Activated CD4-positive, alpha-beta memory T cell treated with anti-CD3 and anti-CD28 coated beads for 36 hours (primary cell): ENCODE measurements at regions not wholly inside any gene's neighbourhood (a gene's known extent, or its start where the extent isn't known, plus 50 kb on each side); places are given as distances from the start of the nearest gene placed in this dataset.

Experiments
- CTCF ChIA-PET: fragments of 350-600 bp; sonication (Branson Sonifier 250); formaldehyde crosslinking; loops from one replicate; lab custom pipeline; 2021; ENCODE audit warnings: antibody characterized with exemption, inconsistent platforms; lab: Charles Lee
- POLR2A ChIA-PET: fragments of 350-600 bp; sonication (Branson Sonifier 250); formaldehyde crosslinking; loops from one replicate; lab custom pipeline; 2021; ENCODE audit warnings: antibody characterized with exemption; lab: Charles Lee
- DNase-seq: peaks from one replicate; pipeline ENCODE4 v3.0.0-alpha.2; 2020
- H3K27ac Mint-ChIP-seq: one replicate; pipeline ENCODE4 v1.8.0; 2021; ENCODE audit warnings: mixed read lengths
- H3K27me3 Mint-ChIP-seq: one replicate; pipeline ENCODE4 v1.8.0; 2021; ENCODE audit warnings: mixed read lengths
- H3K36me3 Mint-ChIP-seq: one replicate; pipeline ENCODE4 v1.8.0; 2021; ENCODE audit warnings: mixed read lengths
- H3K4me1 Mint-ChIP-seq: one replicate; pipeline ENCODE4 v1.8.0; 2021; ENCODE audit warnings: low read depth, mixed read lengths
- H3K4me3 Mint-ChIP-seq: one replicate; pipeline ENCODE4 v1.8.0; 2021; ENCODE audit warnings: mild to moderate bottlenecking, mixed read lengths
- H3K9me3 Mint-ChIP-seq: one replicate; pipeline ENCODE4 v1.8.0; 2021; ENCODE audit warnings: mixed read lengths
- intact Hi-C: fragments of 100-400 bp; cut with micrococcal nuclease; formaldehyde crosslinking; loops from one replicate; pipeline ENCODE4 v1.15.1; 2023

DNA sequence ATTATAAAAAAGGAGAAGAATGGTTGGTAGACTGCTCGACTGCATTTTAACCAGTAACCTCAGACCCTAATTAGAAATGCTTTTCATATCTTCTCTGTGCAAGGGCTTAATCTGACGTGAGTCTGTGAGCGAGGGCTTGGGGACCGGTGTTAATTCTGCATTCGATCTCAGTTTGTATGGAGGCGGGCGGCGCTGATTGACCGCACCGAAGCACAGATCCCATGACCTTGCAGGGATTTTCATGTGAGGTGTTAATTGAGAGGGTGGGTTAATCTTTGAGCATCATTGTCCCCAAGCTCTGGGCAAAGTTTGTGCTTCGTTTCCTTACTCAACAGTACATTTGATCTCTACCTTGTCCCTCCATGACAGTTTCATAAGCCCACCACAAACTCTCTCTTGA, 250.9 kb downstream of the NR2F2 start:
- Mint-ChIP-seq H3K9me3 (no peaks in the 10 kb centered on the region), H3K4me1 (no peaks in the 10 kb centered on the region), H3K36me3 (no peaks in the 10 kb centered on the region), H3K27ac (no peak overlapping the region), H3K4me3 (no peak overlapping the region), H3K27me3 (no peaks in the 10 kb centered on the region)
- CTCF ChIA-PET, result no interaction called here
- DNase-seq, result no peak
- intact Hi-C loops, result no loop called here
- POLR2A ChIA-PET, result no interaction called here

DNA sequence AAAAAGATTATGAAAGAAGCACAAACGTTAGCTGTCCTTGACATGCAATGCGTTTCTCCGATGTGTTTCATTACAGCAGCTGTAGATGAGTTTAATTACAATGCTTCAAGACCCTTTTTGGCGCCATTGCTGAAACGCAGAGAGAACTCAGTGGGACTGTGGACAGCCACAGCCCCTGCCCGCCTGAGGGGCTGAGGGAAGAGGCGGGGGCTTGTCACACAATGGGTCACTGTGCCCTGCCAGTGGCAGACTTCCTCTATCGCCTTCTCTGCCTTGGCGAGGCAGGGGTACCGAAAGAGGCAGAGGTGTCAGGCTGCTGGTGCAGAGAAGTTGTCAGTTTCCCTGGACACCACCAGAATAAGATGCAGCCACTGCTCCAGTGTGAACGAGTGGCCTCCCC, 252.0 kb downstream of the NR2F2 start:
- H3K4me1 Mint-ChIP-seq, result no peaks in the 10 kb centered on the region
- no peaks in the 10 kb centered on the region for H3K27me3 Mint-ChIP-seq
- CTCF ChIA-PET, result no interaction called here
- DNase-seq, result no peak
- POLR2A ChIA-PET, result no interaction called here
- no peaks in the 10 kb centered on the region for H3K36me3 Mint-ChIP-seq
- intact Hi-C loops, result no loop called here
- H3K27ac Mint-ChIP-seq, result no peak overlapping the region
- H3K9me3 Mint-ChIP-seq, result no peaks in the 10 kb centered on the region
- no peak overlapping the region for H3K4me3 Mint-ChIP-seq

DNA sequence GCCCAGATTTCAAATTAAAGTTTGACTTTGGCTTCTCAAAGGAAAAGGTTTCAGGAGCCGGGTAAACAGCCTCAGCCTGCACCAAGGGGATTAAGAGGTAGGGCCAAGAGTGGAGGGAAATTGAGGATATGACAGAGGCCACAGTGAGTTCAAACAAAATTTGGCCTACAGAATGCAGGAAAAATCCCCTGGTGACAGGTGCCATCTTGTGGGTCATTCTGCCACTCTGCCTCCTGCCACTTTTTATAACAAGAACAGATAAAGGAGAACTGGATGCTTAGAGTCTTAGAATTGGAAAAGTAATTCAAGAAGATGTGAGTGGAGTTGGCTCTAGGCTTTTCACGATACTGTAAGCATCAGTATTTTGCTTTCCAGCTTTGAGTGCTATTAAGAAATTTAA, 253.2 kb downstream of the NR2F2 start:
- Mint-ChIP-seq H3K27ac (no peak overlapping the region), H3K9me3 (no peaks in the 10 kb centered on the region), H3K27me3 (peaks cover 1% of the 10 kb centered on the region), H3K4me1 (no peaks in the 10 kb centered on the region), H3K36me3 (no peaks in the 10 kb centered on the region), H3K4me3 (no peak overlapping the region)
- ChIA-PET POLR2A (no interaction called here), CTCF (no interaction called here)
- intact Hi-C loops, result no loop called here
- no peak for DNase-seq

DNA sequence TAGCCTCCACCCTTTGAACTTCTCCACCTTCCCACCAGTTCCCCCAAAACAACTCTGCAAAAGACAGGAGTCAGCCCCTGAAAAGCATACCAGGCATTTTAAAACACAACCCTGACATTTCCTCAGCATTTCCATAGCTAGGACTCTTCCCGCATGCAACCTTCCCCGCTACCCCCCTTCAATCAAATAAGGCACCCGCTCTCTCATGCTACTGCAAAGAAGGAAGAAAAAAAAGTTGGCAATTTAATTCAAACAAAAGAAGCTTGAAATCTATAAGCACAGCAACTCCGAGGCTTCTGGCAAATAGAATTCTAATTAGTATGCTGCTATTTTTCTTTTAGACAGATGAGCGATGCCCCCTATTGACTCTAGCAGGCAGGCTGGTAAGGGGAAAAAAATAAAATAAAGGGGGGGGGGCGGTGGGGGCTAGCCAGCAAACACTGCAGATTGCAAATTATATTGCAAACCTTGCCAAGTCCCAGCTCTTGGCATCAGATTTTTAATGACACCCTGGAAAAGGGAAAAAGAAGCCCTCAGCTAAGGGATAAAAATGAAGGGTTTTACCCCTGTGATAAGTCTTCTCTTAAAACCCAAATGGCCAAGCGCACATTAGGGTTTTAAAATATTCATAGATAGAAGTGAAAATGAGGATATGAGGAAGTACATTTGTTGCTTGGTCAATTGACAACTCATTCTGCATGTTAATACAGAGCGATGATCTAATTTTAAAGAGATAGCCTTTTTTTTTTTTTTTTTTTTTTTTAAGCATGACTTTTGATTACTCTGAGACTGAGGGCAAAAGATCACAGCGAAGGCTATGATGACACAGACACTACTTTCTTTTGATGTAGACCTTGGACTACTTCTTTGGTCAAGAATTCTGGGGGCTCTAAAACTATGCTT, 255.2 kb downstream of the NR2F2 start:
- CTCF ChIA-PET, result no interaction called here

DNA sequence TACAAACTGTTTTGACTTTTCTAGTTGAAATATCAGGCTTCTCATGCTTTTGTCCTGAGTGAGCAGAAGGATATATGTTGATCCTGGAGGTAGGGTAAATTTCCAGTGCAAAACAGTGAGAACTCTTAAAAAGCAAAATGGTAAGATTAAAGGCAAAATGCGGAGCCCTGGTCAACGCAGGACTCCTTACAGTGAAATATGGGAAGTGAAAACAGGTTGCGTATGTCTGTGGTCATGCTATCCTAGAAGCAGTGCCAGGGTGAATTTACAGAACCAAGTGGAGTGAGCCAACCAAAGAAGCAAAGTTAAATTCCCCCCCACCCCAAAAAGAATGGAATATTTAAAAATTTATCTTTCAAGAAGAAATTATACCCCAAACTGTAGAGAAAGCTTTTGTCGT, 256.4 kb downstream of the NR2F2 start:
- Mint-ChIP-seq H3K4me3 (no peak overlapping the region), H3K27ac (no peak overlapping the region), H3K4me1 (no peaks in the 10 kb centered on the region), H3K9me3 (no peaks in the 10 kb centered on the region), H3K27me3 (peaks cover 1% of the 10 kb centered on the region), H3K36me3 (no peaks in the 10 kb centered on the region)
- intact Hi-C loops, result no loop called here
- ChIA-PET CTCF (no interaction called here), POLR2A (no interaction called here)
- no peak for DNase-seq

More for the DNA sequence above, 255.2 kb downstream of the NR2F2 start:
- Mint-ChIP-seq H3K27me3 (peaks cover 1% of the 10 kb centered on the region), H3K27ac (no peak overlapping the region), H3K9me3 (no peaks in the 10 kb centered on the region), H3K4me1 (no peaks in the 10 kb centered on the region), H3K36me3 (no peaks in the 10 kb centered on the region), H3K4me3 (no peak overlapping the region)
- intact Hi-C loops, result no loop called here
- DNase-seq, result no peak
- POLR2A ChIA-PET, result no interaction called here

DNA sequence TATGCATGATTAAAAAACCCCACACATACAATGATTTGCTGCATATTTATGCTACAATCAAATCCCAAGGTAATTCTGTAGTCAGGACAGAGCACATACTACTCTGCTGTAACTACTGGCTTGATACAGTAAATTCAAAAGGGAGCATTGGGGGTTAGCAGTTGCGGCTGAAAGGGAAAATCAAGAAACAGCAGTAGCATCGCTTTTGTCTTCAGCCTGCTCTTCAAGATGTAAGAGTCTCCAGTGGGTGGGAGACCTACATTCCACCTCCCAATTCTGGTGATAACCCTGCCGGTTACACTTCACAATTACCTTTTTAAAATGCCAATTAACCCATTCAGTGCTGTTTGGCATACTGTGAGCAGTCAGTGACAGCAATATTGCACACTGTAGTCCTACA, 259.4 kb downstream of the NR2F2 start:
- no peaks in the 10 kb centered on the region for H3K36me3 Mint-ChIP-seq
- H3K4me3 Mint-ChIP-seq, result no peak overlapping the region
- ChIA-PET POLR2A (no interaction called here), CTCF (no interaction called here)
- H3K27ac Mint-ChIP-seq, result no peak overlapping the region
- intact Hi-C loops, result no loop called here
- no peak for DNase-seq
- H3K4me1 Mint-ChIP-seq, result no peaks in the 10 kb centered on the region
- H3K9me3 Mint-ChIP-seq, result no peaks in the 10 kb centered on the region
- H3K27me3 Mint-ChIP-seq, result peaks cover 1% of the 10 kb centered on the region

DNA sequence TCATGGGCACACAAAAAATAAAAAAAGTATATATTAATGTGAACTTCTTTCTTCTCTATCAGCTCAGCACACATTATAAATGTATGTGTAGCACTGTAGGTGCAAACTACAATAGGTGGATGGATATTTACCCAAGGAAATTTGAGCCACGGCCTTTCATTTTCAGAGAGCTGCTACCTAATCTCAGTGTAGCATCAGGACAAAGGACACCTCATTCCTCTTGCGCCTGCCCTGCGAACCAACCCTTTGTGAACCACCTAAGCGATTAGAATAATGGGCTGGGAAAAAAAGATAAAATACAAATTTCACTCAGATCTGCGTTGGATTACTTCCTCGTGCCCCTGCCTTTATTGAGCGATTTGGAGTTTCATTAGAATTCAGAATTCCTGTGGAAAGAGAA, 263.2 kb downstream of the NR2F2 start:
- no peak for DNase-seq
- Mint-ChIP-seq H3K27ac (no peak overlapping the region), H3K36me3 (no peaks in the 10 kb centered on the region), H3K27me3 (no peaks in the 10 kb centered on the region), H3K4me3 (no peak overlapping the region), H3K4me1 (no peaks in the 10 kb centered on the region), H3K9me3 (no peaks in the 10 kb centered on the region)
- ChIA-PET CTCF (no interaction called here), POLR2A (no interaction called here)
- intact Hi-C loops, result no loop called here

DNA sequence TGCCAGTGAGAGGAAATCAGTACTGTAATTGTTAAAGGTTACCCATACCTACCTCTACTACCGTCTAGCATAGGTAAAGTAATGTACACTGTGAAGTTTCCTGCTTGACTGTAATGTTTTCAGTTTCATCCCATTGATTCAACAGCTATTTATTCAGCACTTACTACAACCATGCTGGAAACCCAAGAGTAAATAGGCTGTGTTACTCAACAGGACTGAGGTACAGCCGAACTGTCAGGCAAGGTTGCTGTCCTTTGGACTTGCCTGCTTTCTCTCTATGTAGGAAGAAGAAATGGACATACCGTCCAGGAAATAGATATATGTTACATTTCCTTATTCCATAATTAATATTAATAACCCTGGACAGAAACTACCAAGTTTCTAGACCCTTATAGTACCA, 265.5 kb downstream of the NR2F2 start:
- ChIA-PET POLR2A (no interaction called here), CTCF (no interaction called here)
- Mint-ChIP-seq H3K4me1 (no peaks in the 10 kb centered on the region), H3K4me3 (no peak overlapping the region), H3K36me3 (no peaks in the 10 kb centered on the region), H3K27ac (no peak overlapping the region), H3K27me3 (no peaks in the 10 kb centered on the region), H3K9me3 (no peaks in the 10 kb centered on the region)
- intact Hi-C loops, result no loop called here
- DNase-seq, result no peak

DNA sequence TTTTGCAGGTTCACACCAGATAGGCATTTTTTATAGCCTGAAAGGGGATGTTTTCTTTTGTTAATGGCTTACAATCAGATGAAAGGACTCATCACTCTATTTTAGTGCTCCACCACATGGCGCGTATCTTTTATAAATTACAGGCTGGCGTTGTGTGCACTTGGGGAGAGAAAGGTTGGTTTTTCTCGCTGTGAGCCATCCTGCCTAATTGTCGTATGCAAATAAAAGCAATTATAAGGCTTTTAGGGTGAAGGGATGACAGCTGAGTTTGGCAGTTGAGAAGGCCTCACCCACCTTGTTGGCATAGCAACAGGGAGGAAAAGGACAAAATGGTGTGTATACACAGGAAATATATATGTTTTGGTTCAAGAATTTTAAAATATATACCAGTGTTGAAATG, 268.0 kb downstream of the NR2F2 start:
- no peak for DNase-seq
- Mint-ChIP-seq H3K9me3 (no peaks in the 10 kb centered on the region), H3K4me1 (no peaks in the 10 kb centered on the region), H3K36me3 (no peaks in the 10 kb centered on the region), H3K27me3 (no peaks in the 10 kb centered on the region), H3K4me3 (no peak overlapping the region), H3K27ac (no peak overlapping the region)
- CTCF ChIA-PET, result no interaction called here
- intact Hi-C loops, result no loop called here
- POLR2A ChIA-PET, result no interaction called here

DNA sequence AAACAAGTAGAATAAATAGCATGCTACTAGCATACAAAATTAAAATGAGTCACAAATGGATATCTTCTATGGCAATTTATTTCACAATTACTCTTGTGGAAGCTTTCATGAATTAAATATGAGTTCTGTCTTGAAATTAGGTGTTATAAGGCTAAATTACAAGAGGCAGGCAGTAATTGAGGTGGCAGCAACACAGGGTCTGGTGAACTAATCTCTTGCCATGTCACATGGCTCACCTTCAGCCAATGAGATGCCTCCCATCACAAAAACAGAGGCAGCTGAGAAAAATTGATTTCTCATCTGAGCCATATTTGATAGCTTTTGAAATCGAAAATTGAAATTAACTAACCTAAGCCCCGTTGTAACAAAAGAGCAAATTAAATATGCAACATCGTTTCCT, 268.8 kb downstream of the NR2F2 start:
- no peak overlapping the region for H3K4me3 Mint-ChIP-seq
- H3K9me3 Mint-ChIP-seq, result no peaks in the 10 kb centered on the region
- no peaks in the 10 kb centered on the region for H3K36me3 Mint-ChIP-seq
- ChIA-PET CTCF (no interaction called here), POLR2A (no interaction called here)
- DNase-seq, result no peak
- intact Hi-C loops, result no loop called here
- no peak overlapping the region for H3K27ac Mint-ChIP-seq
- no peaks in the 10 kb centered on the region for H3K27me3 Mint-ChIP-seq
- no peaks in the 10 kb centered on the region for H3K4me1 Mint-ChIP-seq

DNA sequence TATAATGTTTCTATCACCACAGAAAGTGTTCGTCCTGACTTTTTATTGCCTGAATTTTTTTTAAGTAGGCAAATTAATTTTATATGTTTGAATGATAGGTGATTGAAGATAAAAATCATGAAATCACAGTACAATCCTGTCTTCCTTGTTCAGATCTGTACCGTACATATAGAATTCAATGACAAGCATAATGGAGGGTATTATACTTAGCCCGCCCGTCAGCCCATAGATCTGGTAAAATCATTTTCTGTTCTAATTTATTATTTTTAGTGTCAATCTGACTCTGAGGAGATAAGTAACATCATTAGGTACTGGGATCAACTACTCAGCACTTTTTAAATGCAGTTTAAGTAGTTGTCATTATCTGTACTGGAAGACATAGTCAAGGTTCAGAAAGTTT, 269.9 kb downstream of the NR2F2 start:
- DNase-seq, result no peak
- POLR2A ChIA-PET, result no interaction called here
- no peaks in the 10 kb centered on the region for H3K4me1 Mint-ChIP-seq
- no peak overlapping the region for H3K27ac Mint-ChIP-seq
- no peak overlapping the region for H3K4me3 Mint-ChIP-seq
- H3K36me3 Mint-ChIP-seq, result no peaks in the 10 kb centered on the region
- no peaks in the 10 kb centered on the region for H3K27me3 Mint-ChIP-seq
- intact Hi-C loops, result no loop called here
- no peaks in the 10 kb centered on the region for H3K9me3 Mint-ChIP-seq
- CTCF ChIA-PET, result no interaction called here

DNA sequence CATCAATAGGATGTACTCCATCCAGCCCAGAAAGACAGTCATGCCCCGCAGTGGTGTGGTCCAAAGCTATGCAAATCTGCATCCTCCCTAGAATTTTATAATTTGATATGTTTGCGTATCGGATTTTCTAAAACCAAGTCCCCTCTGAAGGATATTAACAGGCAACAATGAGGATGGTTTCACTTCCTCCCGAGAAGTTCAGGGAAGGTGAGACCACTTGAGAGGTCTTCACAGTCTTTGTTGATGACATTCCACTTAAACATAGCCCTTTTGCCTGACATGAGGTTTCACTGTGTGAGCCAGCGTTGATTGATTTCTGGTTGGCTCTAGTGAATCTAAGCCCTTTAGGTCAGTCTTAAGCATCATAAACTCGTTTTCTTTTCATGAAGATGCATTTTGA, 276.1 kb downstream of the NR2F2 start:
- Mint-ChIP-seq H3K27me3 (no peaks in the 10 kb centered on the region), H3K27ac (no peak overlapping the region), H3K4me3 (no peak overlapping the region), H3K4me1 (no peaks in the 10 kb centered on the region), H3K36me3 (no peaks in the 10 kb centered on the region), H3K9me3 (no peaks in the 10 kb centered on the region)
- ChIA-PET CTCF (no interaction called here), POLR2A (no interaction called here)
- no peak for DNase-seq
- intact Hi-C loops, result no loop called here

DNA sequence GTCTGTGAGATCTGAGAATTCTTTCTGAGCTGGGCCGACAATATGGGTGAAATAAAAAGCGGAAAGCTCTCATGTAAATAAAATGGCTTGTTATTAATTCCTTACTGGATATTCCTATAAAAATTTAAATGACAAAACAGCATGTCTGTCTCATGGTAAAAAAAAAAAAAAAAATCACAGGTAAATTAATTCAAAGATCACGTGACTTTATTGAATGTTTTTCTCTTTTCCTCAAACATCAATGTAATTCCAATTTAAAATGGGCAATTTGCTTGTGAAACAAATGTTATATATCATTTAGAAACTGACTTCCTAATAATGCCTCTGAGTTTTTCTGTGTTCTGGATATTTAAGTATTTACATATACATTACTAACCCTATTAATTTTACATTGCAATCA, 280.3 kb downstream of the NR2F2 start:
- H3K27me3 Mint-ChIP-seq, result no peaks in the 10 kb centered on the region
- no peak overlapping the region for H3K4me3 Mint-ChIP-seq
- ChIA-PET POLR2A (no interaction called here), CTCF (no interaction called here)
- H3K9me3 Mint-ChIP-seq, result peaks cover 12% of the 10 kb centered on the region
- H3K27ac Mint-ChIP-seq, result no peak overlapping the region
- H3K36me3 Mint-ChIP-seq, result no peaks in the 10 kb centered on the region
- no peak for DNase-seq
- no peaks in the 10 kb centered on the region for H3K4me1 Mint-ChIP-seq
- intact Hi-C loops, result no loop called here
